ENCODE measurements at regions not wholly inside any gene's neighbourhood (a gene's known extent, or its start where the extent isn't known, plus 50 kb on each side); places are given as distances from the start of the nearest gene placed in this dataset.

- TF ChIP-seq EZH2phosphoT487 (IDR thresholded peaks at IDR 0.05; ENCODE audit: borderline replicate concordance, low read depth, low read length) (no peak), CTCF (conservative IDR thresholded peaks at IDR 0.05; ENCODE audit: low read length) (no peak)
- Histone ChIP-seq H2AFZ (ENCODE audit: low read length) (no peak overlapping the region), H3K27ac (ENCODE audit: low read depth, low read length, poor library complexity, severe bottlenecking) (no peak overlapping the region), H3K9me2 (ENCODE audit: insufficient read depth, low read length) (no peaks in the 10 kb centered on the region), H3K36me3 (ENCODE audit: insufficient read depth, low read length) (no peaks in the 10 kb centered on the region), H3K79me2 (ENCODE audit: insufficient read depth, low read depth, low read length) (no peaks in the 10 kb centered on the region), H3K4me1 (ENCODE audit: insufficient read depth, low read length, poor library complexity, severe bottlenecking) (no peaks in the 10 kb centered on the region), H3K9me3 (ENCODE audit: low read length) (no peaks in the 10 kb centered on the region), H3K4me3 (ENCODE audit: low read depth, low read length, poor library complexity, severe bottlenecking) (no peak overlapping the region), H3K4me2 (ENCODE audit: low read length) (no peak overlapping the region), H4K20me1 (ENCODE audit: insufficient read depth, low read length) (no peaks in the 10 kb centered on the region)
- ChIA-PET CTCF (ENCODE audit: unreplicated experiment) (no interaction called here), POLR2A (interaction anchor here (0.7 kb wide), 1 partner anchor 549 kb away, joined by 5 read pairs; no protein-coding TSS in a partner anchor)
- no peak for DNase-seq (ENCODE audit: low spot score)
- intact Hi-C loops (cut with micrococcal nuclease; ENCODE audit: unreplicated experiment) = no loop called here
- no TSS peak for BruUV-seq (replicated peaks)
Measured at GRCh38 chr4:22077571-22077970, 129.0 kb upstream of the KCNIP4 start.

GRCh38 chr4:22072726-22073125 lies 124.2 kb upstream of the KCNIP4 start:
- intact Hi-C loops (cut with micrococcal nuclease; ENCODE audit: unreplicated experiment) = no loop called here
- no peaks in the 10 kb centered on the region for H3K79me2 ChIP-seq (ENCODE audit: insufficient read depth, low read depth, low read length)
- no peak for DNase-seq (ENCODE audit: low spot score)
- no peak overlapping the region for H3K4me2 ChIP-seq (ENCODE audit: low read length)
- no peaks in the 10 kb centered on the region for H4K20me1 ChIP-seq (ENCODE audit: insufficient read depth, low read length)
- H3K9me2 ChIP-seq (ENCODE audit: insufficient read depth, low read length) = no peaks in the 10 kb centered on the region
- no peaks in the 10 kb centered on the region for H3K36me3 ChIP-seq (ENCODE audit: insufficient read depth, low read length)
- TF ChIP-seq EZH2phosphoT487 (IDR thresholded peaks at IDR 0.05; ENCODE audit: borderline replicate concordance, low read depth, low read length) (no peak), CTCF (conservative IDR thresholded peaks at IDR 0.05; ENCODE audit: low read length) (no peak)
- H3K4me1 ChIP-seq (ENCODE audit: insufficient read depth, low read length, poor library complexity, severe bottlenecking) = no peaks in the 10 kb centered on the region
- no peak overlapping the region for H3K27ac ChIP-seq (ENCODE audit: low read depth, low read length, poor library complexity, severe bottlenecking)
- BruUV-seq (replicated peaks) = no TSS peak
- no peak overlapping the region for H2AFZ ChIP-seq (ENCODE audit: low read length)
- no peaks in the 10 kb centered on the region for H3K9me3 ChIP-seq (ENCODE audit: low read length)
- ChIA-PET CTCF (ENCODE audit: unreplicated experiment) (no interaction called here), POLR2A (no interaction called here)
- no peak overlapping the region for H3K4me3 ChIP-seq (ENCODE audit: low read depth, low read length, poor library complexity, severe bottlenecking)

GRCh38 chr4:22072240-22072639 lies 123.7 kb upstream of the KCNIP4 start:
- intact Hi-C loops (cut with micrococcal nuclease; ENCODE audit: unreplicated experiment) = no loop called here
- H3K4me1 ChIP-seq (ENCODE audit: insufficient read depth, low read length, poor library complexity, severe bottlenecking) = no peaks in the 10 kb centered on the region
- H3K4me2 ChIP-seq (ENCODE audit: low read length) = no peak overlapping the region
- no peaks in the 10 kb centered on the region for H3K9me2 ChIP-seq (ENCODE audit: insufficient read depth, low read length)
- POLR2A ChIA-PET = no interaction called here
- TF ChIP-seq CTCF (conservative IDR thresholded peaks at IDR 0.05; ENCODE audit: low read length) (no peak), EZH2phosphoT487 (IDR thresholded peaks at IDR 0.05; ENCODE audit: borderline replicate concordance, low read depth, low read length) (no peak)
- H4K20me1 ChIP-seq (ENCODE audit: insufficient read depth, low read length) = no peaks in the 10 kb centered on the region
- no peaks in the 10 kb centered on the region for H3K79me2 ChIP-seq (ENCODE audit: insufficient read depth, low read depth, low read length)
- H2AFZ ChIP-seq (ENCODE audit: low read length) = no peak overlapping the region
- H3K9me3 ChIP-seq (ENCODE audit: low read length) = no peaks in the 10 kb centered on the region
- H3K4me3 ChIP-seq (ENCODE audit: low read depth, low read length, poor library complexity, severe bottlenecking) = no peak overlapping the region
- H3K27ac ChIP-seq (ENCODE audit: low read depth, low read length, poor library complexity, severe bottlenecking) = no peak overlapping the region
- CTCF ChIA-PET (ENCODE audit: unreplicated experiment) = no interaction called here
- no TSS peak for BruUV-seq (replicated peaks)
- no peak for DNase-seq (ENCODE audit: low spot score)
- H3K36me3 ChIP-seq (ENCODE audit: insufficient read depth, low read length) = no peaks in the 10 kb centered on the region
